Mammary epithelial cell (primary cell): ENCODE measurements at regions not wholly inside any gene's neighbourhood (a gene's known extent, or its start where the extent isn't known, plus 50 kb on each side); places are given as distances from the start of the nearest gene placed in this dataset.

ENCODE experiments used
- CTCF ChIP-seq, 2 donors: IDR thresholded peaks in 1 of 2; conservative IDR thresholded peaks in 1 of 2; 2 replicates each; pipeline ENCODE4 v1.5.1; 2011 to 2012; ENCODE audit warnings: inconsistent platforms in 2 of 2, low read length in 2 of 2, mild to moderate bottlenecking in 2 of 2, control low read depth in 1 of 2, low read depth in 1 of 2; ENCODE audit not compliant: insufficient read depth in 1 of 2; ENCODE audit errors: extremely low read depth in 1 of 2
- EZH2 ChIP-seq: IDR thresholded peaks from 2 replicates; pipeline ENCODE4 v1.6.1; 2012; ENCODE audit warnings: low read length, inconsistent platforms, borderline replicate concordance

DNA sequence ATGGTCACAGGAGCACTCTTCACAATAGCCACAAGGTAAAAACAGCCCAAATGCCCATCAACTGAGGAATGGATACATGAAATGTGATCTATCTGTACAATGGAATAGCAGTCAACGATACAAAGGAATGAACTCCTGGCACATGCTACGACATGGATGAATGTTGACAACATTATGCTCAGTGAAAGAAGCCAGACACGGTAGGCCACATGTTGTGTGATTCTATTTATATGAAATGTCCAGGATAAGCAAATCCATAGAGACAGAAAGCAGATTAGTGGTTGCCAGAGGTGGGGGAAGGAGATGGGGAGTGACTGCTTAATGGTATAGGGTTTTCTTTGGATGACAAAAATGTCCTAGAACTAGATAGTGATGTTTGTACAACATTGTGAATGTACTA lies 58.7 kb upstream of the GPM6B start:
- no peak for TF ChIP-seq CTCF (conservative IDR thresholded peaks at IDR 0.05 in 1 of 2, IDR thresholded peaks at IDR 0.05 in 1 of 2; ENCODE audit: extremely low read depth in 1 of 2, insufficient read depth in 1 of 2, low read depth in 1 of 2, low read length in 2 of 2)
- TF ChIP-seq EZH2, result no peak
